HCT116 (cell line): ENCODE measurements at regions not wholly inside any gene's neighbourhood (a gene's known extent, or its start where the extent isn't known, plus 50 kb on each side); places are given as distances from the start of the nearest gene placed in this dataset.

Source experiments
- ATAC-seq: fragments of 200-7000 bp; cut with Tn5 transposase; 2 replicates; pipeline ENCODE4 v1.9.1; 2020; ENCODE audit warnings: mild to moderate bottlenecking, moderate library complexity
- BruUV-seq: library from RNA; stranded (reverse); fragments of 400-500 nt; replicated peaks from 2 replicates; lab custom pipeline; 2021; lab: Mats Ljungman, UMichigan
- CTCF ChIA-PET: fragments of 300-600 bp; sonication (Branson Sonifier 250); formaldehyde crosslinking; loops from one replicate; lab custom pipeline; 2021; ENCODE audit warnings: antibody characterized with exemption; lab: Charles Lee
- POLR2A ChIA-PET: fragments of 300-600, 350-600 bp; sonication (Branson Sonifier 250); formaldehyde crosslinking; loops from one replicate; lab custom pipeline; 2021; ENCODE audit warnings: antibody characterized with exemption; lab: Charles Lee
- RAD21 ChIA-PET, 2 experiments: fragments of 300-600 bp; sonication (Branson Sonifier 250); formaldehyde crosslinking; loops; one replicate each; lab custom pipeline; 2023; ENCODE audit warnings: low total read pairs in 2 of 2; ENCODE audit not compliant: uncharacterized antibody in 2 of 2, unreplicated experiment in 2 of 2, low non-redundant PET in 1 of 2; lab: Charles Lee
- DNase-seq: peaks from one replicate; pipeline ENCODE4 v3.0.0-alpha.2; 2010; ENCODE audit warnings: low read depth, low spot score
- H2AFZ ChIP-seq: fragments of 200-600 bp; shearing (Covaris generic), sonication (generic); 2 replicates; pipeline ENCODE4 v1.6.1; 2017; ENCODE audit warnings: low read depth, mixed run types, mixed read lengths, antibody characterized with exemption, low read length; ENCODE audit not compliant: poor library complexity, severe bottlenecking
- H3K27ac ChIP-seq: 2 replicates; pipeline ENCODE4 v1.5.1; 2012; ENCODE audit warnings: low read depth, low read length
- H3K27me3 ChIP-seq: fragments of 200-600 bp; sonication (generic); 2 replicates; pipeline ENCODE4 v1.6.1; 2016; ENCODE audit warnings: mixed run types, low read length, mixed read lengths; ENCODE audit not compliant: insufficient read depth
- H3K36me3 ChIP-seq, 2 experiments: fragments of 200-500 bp in 1 of 2; fragments of 200-600 bp in 1 of 2; sonication (Bioruptor generic) in 1 of 2; sonication (generic) in 1 of 2; 2 replicates each; pipeline versions ENCODE4 v1.5.1 to v1.6.1; 2014 to 2016; ENCODE audit warnings: low read length in 2 of 2, inconsistent platforms in 1 of 2, mixed read lengths in 1 of 2, mixed run types in 1 of 2; ENCODE audit not compliant: insufficient read depth in 2 of 2, control insufficient read depth in 1 of 2
- H3K4me1 ChIP-seq, 2 experiments: fragments of 200-600 bp in 1 of 2; sonication (generic) in 1 of 2; 2 replicates each; pipeline versions ENCODE4 v1.5.1 to v1.6.1; 2012 to 2017; ENCODE audit warnings: low read length in 2 of 2, inconsistent platforms in 1 of 2, mild to moderate bottlenecking in 1 of 2, mixed read lengths in 1 of 2, mixed run types in 1 of 2, moderate library complexity in 1 of 2; ENCODE audit not compliant: insufficient read depth in 2 of 2, control insufficient read depth in 1 of 2
- H3K4me2 ChIP-seq: fragments of 200-600 bp; sonication (generic); 2 replicates; pipeline ENCODE4 v1.6.1; 2017; ENCODE audit warnings: mixed run types, low read length, mixed read lengths
- H3K4me3 ChIP-seq, 2 experiments: fragments of 200-600 bp in 1 of 2; sonication (generic) in 1 of 2; replicated peaks in 1 of 2; 2 replicates each; pipeline ENCODE4 v1.5.1; 2011 to 2016; ENCODE audit warnings: low read length in 2 of 2, control low read depth in 1 of 2, low read depth in 1 of 2, mild to moderate bottlenecking in 1 of 2, mixed read lengths in 1 of 2, mixed run types in 1 of 2
- H3K79me2 ChIP-seq: fragments of 200-600 bp; sonication (generic); 2 replicates; pipeline ENCODE4 v1.6.1; 2017; ENCODE audit warnings: mild to moderate bottlenecking, mixed run types, low read length, moderate library complexity, mixed read lengths; ENCODE audit not compliant: insufficient read depth
- H3K9ac ChIP-seq: fragments of 200-600 bp; sonication (generic); 2 replicates; pipeline ENCODE4 v1.6.1; 2016; ENCODE audit warnings: low read length, mixed read lengths
- H3K9me2 ChIP-seq: fragments of 200-600 bp; sonication (generic), shearing (Covaris generic); 2 replicates; pipeline ENCODE4 v1.6.1; 2017; ENCODE audit warnings: mixed run types, mild to moderate bottlenecking, moderate library complexity; ENCODE audit not compliant: insufficient read depth
- H3K9me3 ChIP-seq, 2 experiments: fragments of 200-500 bp in 1 of 2; fragments of 200-600 bp in 1 of 2; sonication (Bioruptor generic) in 1 of 2; sonication (generic) in 1 of 2; 2 replicates each; pipeline ENCODE4 v1.6.1; 2014 to 2017; ENCODE audit warnings: low read length in 2 of 2, mixed read lengths in 2 of 2, inconsistent platforms in 1 of 2, low read depth in 1 of 2, mild to moderate bottlenecking in 1 of 2, mixed run types in 1 of 2, moderate library complexity in 1 of 2; ENCODE audit not compliant: control insufficient read depth in 1 of 2, insufficient read depth in 1 of 2
- H4K20me1 ChIP-seq: fragments of 200-600 bp; sonication (generic), shearing (Covaris generic); 2 replicates; pipeline ENCODE4 v1.6.1; 2017; ENCODE audit warnings: mixed run types, mild to moderate bottlenecking, moderate library complexity; ENCODE audit not compliant: insufficient read depth
- CEBPB ChIP-seq: IDR thresholded peaks from 2 replicates; pipeline ENCODE4 v1.6.1; 2012; ENCODE audit warnings: low read depth
- CTCF ChIP-seq, 3 experiments: fragments of 200-600 bp in 1 of 3; sonication (generic) in 1 of 3; IDR thresholded peaks in 2 of 3; conservative IDR thresholded peaks in 1 of 3; 2 replicates each; pipeline ENCODE4 v1.5.1; 2012 to 2017; ENCODE audit warnings: low read depth in 2 of 3, low read length in 2 of 3, antibody characterized with exemption in 1 of 3, borderline replicate concordance in 1 of 3, control low read depth in 1 of 3, mild to moderate bottlenecking in 1 of 3, mixed read lengths in 1 of 3, mixed run types in 1 of 3, moderate library complexity in 1 of 3; ENCODE audit not compliant: insufficient read depth in 1 of 3
- EGR1 ChIP-seq: IDR thresholded peaks from 2 replicates; pipeline ENCODE4 v1.6.1; 2012; ENCODE audit warnings: low read depth
- EZH2 ChIP-seq: fragments of 200-600 bp; sonication (generic); IDR thresholded peaks from 2 replicates; pipeline ENCODE4 v1.6.1; 2017; ENCODE audit warnings: antibody characterized with exemption, mixed run types
- FOSL1 ChIP-seq: IDR thresholded peaks from 2 replicates; pipeline ENCODE4 v1.6.1; 2012; ENCODE audit warnings: low read depth
- POLR2A ChIP-seq: IDR thresholded peaks from 2 replicates; pipeline ENCODE4 v1.7.0; 2011; ENCODE audit warnings: borderline replicate concordance; ENCODE audit not compliant: insufficient read depth, insufficient read length; ENCODE audit errors: extremely low read depth
- RAD21 ChIP-seq: IDR thresholded peaks from 2 replicates; pipeline ENCODE4 v1.6.1; 2012; ENCODE audit warnings: low read depth, mild to moderate bottlenecking
- SIN3A ChIP-seq: IDR thresholded peaks from 2 replicates; pipeline ENCODE4 v1.6.1; 2012; ENCODE audit warnings: low read depth
- SP1 ChIP-seq: IDR thresholded peaks from 2 replicates; pipeline ENCODE4 v1.6.1; 2012; ENCODE audit warnings: low read depth
- ZNF274 ChIP-seq: fragments of 200-500 bp; sonication (Bioruptor generic); IDR thresholded peaks from 2 replicates; pipeline ENCODE4 v1.6.1; 2014; ENCODE audit warnings: mild to moderate bottlenecking, low read depth, low read length, inconsistent platforms
- intact Hi-C: fragments of 100-400 bp; cut with micrococcal nuclease; formaldehyde crosslinking; loops from 2 replicates; pipeline ENCODE4 v1.10.0; 2022
- TF ChIP-seq, protein P1 (sequence below): IDR thresholded peaks from 2 replicates; pipeline ENCODE4 v1.6.1; 2012; ENCODE audit warnings: low read depth

DNA sequence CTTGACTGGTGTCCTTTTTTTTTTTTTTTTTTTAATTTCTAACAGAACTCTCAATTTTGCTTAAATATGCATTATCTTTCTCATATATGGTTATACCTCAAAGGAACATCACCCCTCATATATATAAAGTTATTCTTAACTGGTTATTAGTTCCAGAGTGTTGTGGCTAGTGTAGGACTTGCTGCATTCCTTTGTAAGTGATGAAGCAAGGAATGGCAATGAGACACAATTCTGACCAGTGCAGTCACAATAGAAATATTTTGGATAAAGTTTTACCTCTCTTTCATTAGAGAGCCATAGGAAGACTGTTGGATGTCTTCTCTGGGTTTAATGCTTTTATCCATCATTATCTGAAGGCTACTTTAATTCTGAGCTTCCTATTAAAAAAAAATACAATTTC, 75.5 kb upstream of the CBLB start:
- POLR2A ChIA-PET: no interaction called here
- H3K4me2 ChIP-seq: no peak overlapping the region

GRCh38 chr3:105944721-105945120, 75.9 kb upstream of the CBLB start:
- ATAC-seq: no peak
- H3K9me3 ChIP-seq: no peaks in the 10 kb centered on the region
- no peaks in the 10 kb centered on the region for H3K36me3 ChIP-seq
- no peaks in the 10 kb centered on the region for H3K9me2 ChIP-seq
- DNase-seq: no peak
- no TSS peak for BruUV-seq
- POLR2A ChIA-PET: no interaction called here
- H3K4me1 ChIP-seq: no peaks in the 10 kb centered on the region
- no peaks in the 10 kb centered on the region for H4K20me1 ChIP-seq
- no peak overlapping the region for H2AFZ ChIP-seq
- H3K27ac ChIP-seq: no peak overlapping the region
- TF ChIP-seq POLR2A: no peak
- TF ChIP-seq SIN3A: no peak
- no peak for TF ChIP-seq CEBPB
- TF ChIP-seq RAD21: no peak
- TF ChIP-seq FOSL1: no peak
- TF ChIP-seq EZH2: no peak
- TF ChIP-seq, protein P1, sequence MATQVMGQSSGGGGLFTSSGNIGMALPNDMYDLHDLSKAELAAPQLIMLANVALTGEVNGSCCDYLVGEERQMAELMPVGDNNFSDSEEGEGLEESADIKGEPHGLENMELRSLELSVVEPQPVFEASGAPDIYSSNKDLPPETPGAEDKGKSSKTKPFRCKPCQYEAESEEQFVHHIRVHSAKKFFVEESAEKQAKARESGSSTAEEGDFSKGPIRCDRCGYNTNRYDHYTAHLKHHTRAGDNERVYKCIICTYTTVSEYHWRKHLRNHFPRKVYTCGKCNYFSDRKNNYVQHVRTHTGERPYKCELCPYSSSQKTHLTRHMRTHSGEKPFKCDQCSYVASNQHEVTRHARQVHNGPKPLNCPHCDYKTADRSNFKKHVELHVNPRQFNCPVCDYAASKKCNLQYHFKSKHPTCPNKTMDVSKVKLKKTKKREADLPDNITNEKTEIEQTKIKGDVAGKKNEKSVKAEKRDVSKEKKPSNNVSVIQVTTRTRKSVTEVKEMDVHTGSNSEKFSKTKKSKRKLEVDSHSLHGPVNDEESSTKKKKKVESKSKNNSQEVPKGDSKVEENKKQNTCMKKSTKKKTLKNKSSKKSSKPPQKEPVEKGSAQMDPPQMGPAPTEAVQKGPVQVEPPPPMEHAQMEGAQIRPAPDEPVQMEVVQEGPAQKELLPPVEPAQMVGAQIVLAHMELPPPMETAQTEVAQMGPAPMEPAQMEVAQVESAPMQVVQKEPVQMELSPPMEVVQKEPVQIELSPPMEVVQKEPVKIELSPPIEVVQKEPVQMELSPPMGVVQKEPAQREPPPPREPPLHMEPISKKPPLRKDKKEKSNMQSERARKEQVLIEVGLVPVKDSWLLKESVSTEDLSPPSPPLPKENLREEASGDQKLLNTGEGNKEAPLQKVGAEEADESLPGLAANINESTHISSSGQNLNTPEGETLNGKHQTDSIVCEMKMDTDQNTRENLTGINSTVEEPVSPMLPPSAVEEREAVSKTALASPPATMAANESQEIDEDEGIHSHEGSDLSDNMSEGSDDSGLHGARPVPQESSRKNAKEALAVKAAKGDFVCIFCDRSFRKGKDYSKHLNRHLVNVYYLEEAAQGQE: no peak
- TF ChIP-seq ZNF274: no peak
- no peak for TF ChIP-seq CTCF (IDR thresholded peaks at IDR 0.05 in 2 of 3, conservative IDR thresholded peaks at IDR 0.05 in 1 of 3; ENCODE audit: borderline replicate concordance in 1 of 3, insufficient read depth in 1 of 3, low read depth in 2 of 3, low read length in 2 of 3)
- no peak for TF ChIP-seq SP1
- intact Hi-C loops: no loop called here
- H3K4me2 ChIP-seq: no peak overlapping the region
- CTCF ChIA-PET: no interaction called here
- no peak overlapping the region for H3K4me3 ChIP-seq
- H3K27me3 ChIP-seq: no peaks in the 10 kb centered on the region
- H3K9ac ChIP-seq: no peak overlapping the region
- RAD21 ChIA-PET: no interaction called here
- H3K79me2 ChIP-seq: no peaks in the 10 kb centered on the region

More for the DNA sequence above, 75.5 kb upstream of the CBLB start:
- H3K9me3 ChIP-seq: no peaks in the 10 kb centered on the region
- H3K27ac ChIP-seq: no peak overlapping the region
- H3K79me2 ChIP-seq: no peaks in the 10 kb centered on the region
- no TSS peak for BruUV-seq
- RAD21 ChIA-PET: no interaction called here
- CTCF ChIA-PET: no interaction called here
- no peaks in the 10 kb centered on the region for H4K20me1 ChIP-seq
- ATAC-seq (no peak), DNase-seq (no peak)
- H3K9ac ChIP-seq: no peak overlapping the region
- H3K4me1 ChIP-seq: no peaks in the 10 kb centered on the region
- H3K9me2 ChIP-seq: no peaks in the 10 kb centered on the region
- H3K36me3 ChIP-seq: no peaks in the 10 kb centered on the region
- intact Hi-C loops: no loop called here
- H3K4me3 ChIP-seq: no peak overlapping the region
- TF ChIP-seq EGR1: no peak
- TF ChIP-seq SP1: no peak
- TF ChIP-seq CEBPB: no peak
- no peaks in the 10 kb centered on the region for H3K27me3 ChIP-seq
- no peak overlapping the region for H2AFZ ChIP-seq
